K562 (cell line): ENCODE measurements at regions not wholly inside any gene's neighbourhood (a gene's known extent, or its start where the extent isn't known, plus 50 kb on each side); places are given as distances from the start of the nearest gene placed in this dataset.

ENCODE experiments used
- ATAC-seq: fragments of 200-7000 bp; cut with Tn5 transposase; 3 replicates; pipeline ENCODE4 v1.9.1; 2020; ENCODE audit warnings: moderate library complexity
- BruUV-seq: library from RNA; stranded (reverse); fragments of 400-500 nt; replicated peaks from 2 replicates; lab custom pipeline; 2021; lab: Mats Ljungman, UMichigan
- CTCF ChIA-PET: fragments of 300-600 bp; formaldehyde crosslinking; extraction: SDS; loops from one replicate; lab custom pipeline; 2021; ENCODE audit warnings: low intra/inter-chr PET ratio; lab: Yijun Ruan, JAX
- POLR2A ChIA-PET: fragments of 300-600, 350-650 bp; sonication (Branson Sonifier 250); formaldehyde crosslinking; extraction: SDS; loops from one replicate; lab custom pipeline; 2021; ENCODE audit warnings: antibody characterized with exemption, inconsistent platforms; lab: Yijun Ruan, JAX
- DNase-seq, 4 experiments: peaks; one replicate each; pipeline versions ENCODE4 v3.0.0 to v3.0.0-alpha.2; 2011 to 2018; ENCODE audit warnings: low spot score in 3 of 4, mixed read lengths in 3 of 4; ENCODE audit errors: extremely low read depth in 1 of 4
- FAIRE-seq: peaks from 2 replicates; lab custom pipeline; 2011; peaks lifted over from hg19 to GRCh38; lab: Jason Lieb, UNC
- H2AFZ ChIP-seq: 2 replicates; pipeline ENCODE4 v1.6.0; 2011; ENCODE audit warnings: low read depth, low read length, control low read depth, inconsistent platforms
- H3K27ac ChIP-seq: fragments of 200-600 bp; 3 replicates; pipeline ENCODE4 v1.8.0; 2011; ENCODE audit warnings: low read depth, mild to moderate bottlenecking, control low read depth, inconsistent platforms, low read length, moderate library complexity, mixed read lengths; ENCODE audit errors: extremely low read depth
- H3K27me3 ChIP-seq, 2 experiments: fragments of 300-600 bp in 1 of 2; 2 replicates in 1 of 2; 3 replicates in 1 of 2; pipeline versions ENCODE4 v1.6.0 to v1.8.0; 2011; ENCODE audit warnings: inconsistent platforms in 2 of 2, low read length in 2 of 2, mild to moderate bottlenecking in 1 of 2, mixed read lengths in 1 of 2, moderate library complexity in 1 of 2; ENCODE audit not compliant: control insufficient read depth in 2 of 2, insufficient read depth in 2 of 2
- H3K36me3 ChIP-seq: fragments of 300-600 bp; 3 replicates; pipeline ENCODE4 v1.8.0; 2011; ENCODE audit warnings: mild to moderate bottlenecking, low read length, inconsistent platforms; ENCODE audit not compliant: control insufficient read depth, insufficient read depth
- H3K4me1 ChIP-seq, 2 experiments: fragments of 200-600 bp in 1 of 2; replicated peaks in 1 of 2; 2 replicates in 1 of 2; 3 replicates in 1 of 2; pipeline versions ENCODE4 v1.5.1 to v1.8.0; 2011; ENCODE audit warnings: inconsistent platforms in 2 of 2, low read length in 2 of 2, mild to moderate bottlenecking in 1 of 2, mixed read lengths in 1 of 2, moderate library complexity in 1 of 2; ENCODE audit not compliant: control insufficient read depth in 2 of 2, insufficient read depth in 2 of 2
- H3K4me2 ChIP-seq: 2 replicates; pipeline ENCODE4 v1.6.1; 2011; ENCODE audit warnings: low read length, control low read depth, inconsistent platforms, mixed read lengths; ENCODE audit not compliant: insufficient read depth
- H3K4me3 ChIP-seq: fragments of 200-600 bp; sonication (generic), shearing (Covaris generic); 2 replicates; pipeline ENCODE4 v1.5.1; 2016; ENCODE audit warnings: control low read depth, inconsistent platforms
- H3K79me2 ChIP-seq: fragments of 200-600 bp; 3 replicates; pipeline ENCODE4 v1.8.0; 2011; ENCODE audit warnings: low read length, inconsistent platforms; ENCODE audit not compliant: control insufficient read depth, insufficient read depth
- H3K9ac ChIP-seq, 2 experiments: 2 replicates each; pipeline versions ENCODE4 v1.6.0 to v1.6.1; 2011; ENCODE audit warnings: low read depth in 2 of 2, low read length in 2 of 2, control low read depth in 1 of 2, inconsistent platforms in 1 of 2, mild to moderate bottlenecking in 1 of 2, mixed read lengths in 1 of 2; ENCODE audit not compliant: insufficient read depth in 1 of 2
- H3K9me1 ChIP-seq: one replicate; pipeline ENCODE4 v1.6.0; 2011; ENCODE audit warnings: inconsistent platforms, mild to moderate bottlenecking, low read length, moderate library complexity; ENCODE audit not compliant: control insufficient read depth, insufficient read depth
- H3K9me3 ChIP-seq: replicated peaks from 2 replicates; pipeline ENCODE4 v1.5.1; 2011; ENCODE audit warnings: low read depth, low read length, inconsistent platforms; ENCODE audit not compliant: control insufficient read depth, insufficient read depth
- H4K20me1 ChIP-seq: replicated peaks from 2 replicates; pipeline ENCODE4 v1.6.1; 2011; ENCODE audit warnings: low read length, inconsistent platforms, mixed read lengths; ENCODE audit not compliant: control insufficient read depth, insufficient read depth
- MEF2A ChIP-seq: IDR thresholded peaks from 2 replicates; pipeline ENCODE4 v1.6.1; 2011; ENCODE audit warnings: low read depth, mild to moderate bottlenecking, low read length, moderate library complexity; ENCODE audit not compliant: control insufficient read depth
- MEIS2 ChIP-seq: fragments of 450-650 bp; IDR thresholded peaks from 2 replicates; pipeline ENCODE4 v1.6.1; 2014; ENCODE audit warnings: mild to moderate bottlenecking; ENCODE audit not compliant: partially characterized antibody
- MTF1 ChIP-seq: fragments of 250-450 bp; sonication (Bioruptor Pico); IDR thresholded peaks from 2 replicates; pipeline ENCODE4 v1.9.0; 2021; ENCODE audit warnings: moderate library complexity, mild to moderate bottlenecking, inconsistent platforms, borderline replicate concordance
- NR1H2 ChIP-seq: sonication (generic); formaldehyde crosslinking; IDR thresholded peaks from 2 replicates; pipeline ENCODE4 v1.4.0; 2020; ENCODE audit warnings: mild to moderate bottlenecking, missing genetic modification reagents
- PTTG1 ChIP-seq: fragments of 450-650 bp; IDR thresholded peaks from 2 replicates; pipeline ENCODE4 v1.6.1; 2016; ENCODE audit warnings: low read depth, mild to moderate bottlenecking, missing genetic modification characterization, missing compliant biosample characterization
- RNF2 ChIP-seq: sonication (generic); IDR thresholded peaks from 2 replicates; pipeline ENCODE4 v1.6.1; 2016
- TAF15 ChIP-seq: fragments of 200-400 bp; formaldehyde crosslinking; IDR thresholded peaks from 2 replicates; pipeline ENCODE4 v1.6.1; 2017; ENCODE audit warnings: mild to moderate bottlenecking, low read depth, low read length, moderate library complexity
- TAF9B ChIP-seq: fragments of 450-650 bp; IDR thresholded peaks from 2 replicates; pipeline ENCODE4 v1.6.1; 2018; ENCODE audit warnings: mild to moderate bottlenecking; ENCODE audit not compliant: partially characterized antibody
- ZNF146 ChIP-seq: IDR thresholded peaks from one replicate; pipeline ENCODE4 v1.6.1; 2018; ENCODE audit warnings: missing compliant biosample characterization; ENCODE audit not compliant: unreplicated experiment
- WGBS: fragments of 100-300 bp; shearing (Covaris generic); methylation state at CpG from one replicate; pipeline ENCODE4 v1.1.6; 2016; ENCODE audit warnings: low coverage, mixed read lengths; ENCODE audit not compliant: insufficient coverage; ENCODE audit errors: missing lambda C conversion rate; 5-methylcytosine and 5-hydroxymethylcytosine counted together
- in situ Hi-C: fragments of 300-500 bp; cut with MboI; formaldehyde crosslinking; loops from 4 replicates; pipeline ENCODE4 v1.15.0; 2018; ENCODE audit warnings: inconsistent platforms, mixed read lengths
- intact Hi-C: fragments of 100-400 bp; cut with micrococcal nuclease; formaldehyde crosslinking; loops from 2 replicates; pipeline ENCODE4 v1.14.2; 2022
- TF ChIP-seq, protein P1 (sequence below): fragments of 450-650 bp; IDR thresholded peaks from 2 replicates; pipeline ENCODE4 v1.6.1; 2016
- TF ChIP-seq, protein P2 (sequence below): fragments of 250-450 bp; sonication (Bioruptor Pico); IDR thresholded peaks from 2 replicates; pipeline ENCODE4 v1.5.0; 2020; ENCODE audit warnings: mild to moderate bottlenecking
- TF ChIP-seq, protein P3 (sequence below): fragments of 450-650 bp; IDR thresholded peaks from 2 replicates; pipeline ENCODE4 v1.6.1; 2016; ENCODE audit warnings: low read depth, mild to moderate bottlenecking, moderate library complexity

DNA sequence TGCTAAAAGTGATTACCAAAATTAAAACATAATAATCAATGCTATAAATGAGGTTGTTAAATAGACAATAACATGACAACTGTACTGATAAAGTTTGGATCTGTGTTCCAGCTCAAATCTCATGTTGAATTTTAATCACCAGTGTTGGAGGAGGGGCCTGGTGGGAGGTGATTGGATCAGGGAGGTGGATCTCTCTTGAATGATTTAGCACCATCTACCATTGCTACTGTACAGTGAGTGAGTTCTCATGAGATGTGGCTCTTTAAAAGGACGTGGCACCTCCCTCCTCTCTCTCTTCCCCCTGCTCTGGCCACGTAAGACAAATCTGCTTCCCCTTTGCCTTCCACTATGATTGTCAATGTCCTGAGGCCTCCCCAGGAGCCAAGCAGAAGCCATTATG is 77.5 kb downstream of the HTR5A start (continued):
- TF ChIP-seq, protein P1, sequence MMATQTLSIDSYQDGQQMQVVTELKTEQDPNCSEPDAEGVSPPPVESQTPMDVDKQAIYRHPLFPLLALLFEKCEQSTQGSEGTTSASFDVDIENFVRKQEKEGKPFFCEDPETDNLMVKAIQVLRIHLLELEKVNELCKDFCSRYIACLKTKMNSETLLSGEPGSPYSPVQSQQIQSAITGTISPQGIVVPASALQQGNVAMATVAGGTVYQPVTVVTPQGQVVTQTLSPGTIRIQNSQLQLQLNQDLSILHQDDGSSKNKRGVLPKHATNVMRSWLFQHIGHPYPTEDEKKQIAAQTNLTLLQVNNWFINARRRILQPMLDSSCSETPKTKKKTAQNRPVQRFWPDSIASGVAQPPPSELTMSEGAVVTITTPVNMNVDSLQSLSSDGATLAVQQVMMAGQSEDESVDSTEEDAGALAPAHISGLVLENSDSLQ = 0 out of 2 replicates have a peak, but pooled peaks have one; percentile 23
- TF ChIP-seq ZNF146 (CRISPR knock-in tag) (no peak), TAF15 (no peak), MEIS2 (peak; percentile 57), MEF2A (no peak)
- TF ChIP-seq, protein P2, sequence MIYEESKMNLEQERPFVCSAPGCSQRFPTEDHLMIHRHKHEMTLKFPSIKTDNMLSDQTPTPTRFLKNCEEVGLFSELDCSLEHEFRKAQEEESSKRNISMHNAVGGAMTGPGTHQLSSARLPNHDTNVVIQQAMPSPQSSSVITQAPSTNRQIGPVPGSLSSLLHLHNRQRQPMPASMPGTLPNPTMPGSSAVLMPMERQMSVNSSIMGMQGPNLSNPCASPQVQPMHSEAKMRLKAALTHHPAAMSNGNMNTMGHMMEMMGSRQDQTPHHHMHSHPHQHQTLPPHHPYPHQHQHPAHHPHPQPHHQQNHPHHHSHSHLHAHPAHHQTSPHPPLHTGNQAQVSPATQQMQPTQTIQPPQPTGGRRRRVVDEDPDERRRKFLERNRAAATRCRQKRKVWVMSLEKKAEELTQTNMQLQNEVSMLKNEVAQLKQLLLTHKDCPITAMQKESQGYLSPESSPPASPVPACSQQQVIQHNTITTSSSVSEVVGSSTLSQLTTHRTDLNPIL (CRISPR knock-in tag) = no peak
- TF ChIP-seq, protein P3, sequence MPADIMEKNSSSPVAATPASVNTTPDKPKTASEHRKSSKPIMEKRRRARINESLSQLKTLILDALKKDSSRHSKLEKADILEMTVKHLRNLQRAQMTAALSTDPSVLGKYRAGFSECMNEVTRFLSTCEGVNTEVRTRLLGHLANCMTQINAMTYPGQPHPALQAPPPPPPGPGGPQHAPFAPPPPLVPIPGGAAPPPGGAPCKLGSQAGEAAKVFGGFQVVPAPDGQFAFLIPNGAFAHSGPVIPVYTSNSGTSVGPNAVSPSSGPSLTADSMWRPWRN = no peak

DNA sequence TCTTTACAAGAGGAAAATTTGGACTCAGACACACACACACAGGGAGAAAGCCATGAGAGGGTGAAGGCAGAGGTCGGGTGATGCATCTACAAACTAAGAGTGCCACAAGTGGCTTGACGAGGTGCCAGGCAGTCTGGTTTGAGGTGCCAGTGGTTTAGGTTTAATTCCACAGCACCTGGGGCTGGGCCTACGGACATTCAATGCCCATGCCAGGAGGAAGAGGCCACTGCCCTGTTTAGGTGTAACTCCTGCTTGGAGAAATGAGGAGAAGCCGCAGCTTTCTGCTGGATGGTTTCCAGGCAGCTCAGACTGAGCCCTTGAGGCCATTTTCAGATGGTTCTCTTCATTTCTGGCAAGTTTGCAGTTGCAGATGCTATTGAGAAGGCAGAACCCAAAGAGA is 83.6 kb downstream of the HTR5A start:
- Histone ChIP-seq H3K27ac (no peak overlapping the region), H3K4me3 (no peak overlapping the region), H4K20me1 (no peaks in the 10 kb centered on the region), H3K9me3 (no peaks in the 10 kb centered on the region), H3K4me2 (no peak overlapping the region), H3K9ac (no peak overlapping the region), H3K27me3 (peaks cover 6 to 28% of the 10 kb centered on the region in 2 experiments; a peak in 3 of 5 replicates), H3K36me3 (no peaks in the 10 kb centered on the region), H3K79me2 (no peaks in the 10 kb centered on the region)
- CTCF ChIA-PET = no interaction called here
- no peak for FAIRE-seq
- 2% methylated on average over 4 of the region's 4 CpGs for WGBS
- POLR2A ChIA-PET = no interaction called here
- in situ Hi-C loops = no loop called here
- TF ChIP-seq NR1H2 (CRISPR knock-in tag) = no peak
- TF ChIP-seq PTTG1 = no peak
- TF ChIP-seq RNF2 = no peak
- TF ChIP-seq TAF9B = no peak
- TF ChIP-seq MTF1 (CRISPR knock-in tag) = no peak
- TF ChIP-seq, all 486 proteins: peak for 0
- no peak for DNase-seq
- no peak for ATAC-seq
- H2AFZ ChIP-seq = no peak overlapping the region
- intact Hi-C loops = no loop called here
- no peaks in the 10 kb centered on the region for H3K4me1 ChIP-seq
- H3K9me1 ChIP-seq = no peaks in the 10 kb centered on the region
- no TSS peak for BruUV-seq
